Ovary (tissue), 3 donors: ENCODE measurements at regions not wholly inside any gene's neighbourhood (a gene's known extent, or its start where the extent isn't known, plus 50 kb on each side); places are given as distances from the start of the nearest gene placed in this dataset.

ENCODE experiments used
- CTCF ChIP-seq, 3 donors: fragments of 450-650 bp in 2 of 3; fragments of 200-600 bp in 1 of 3; IDR thresholded peaks; one replicate each; pipeline versions ENCODE4 v1.5.1 to v1.8.0; 2016 to 2022; ENCODE audit warnings: antibody characterized with exemption in 3 of 3, mild to moderate bottlenecking in 1 of 3
- EP300 ChIP-seq: sonication (generic); formaldehyde crosslinking; IDR thresholded peaks from one replicate; pipeline ENCODE4 v1.6.1; 2017; ENCODE audit warnings: antibody characterized with exemption
- POLR2A ChIP-seq: fragments of 450-650 bp; IDR thresholded peaks from one replicate; pipeline ENCODE4 v1.6.1; 2017; ENCODE audit warnings: antibody characterized with exemption, mild to moderate bottlenecking, moderate library complexity
- donor health status: DM: no; HTN: no; CAD: no.

DNA sequence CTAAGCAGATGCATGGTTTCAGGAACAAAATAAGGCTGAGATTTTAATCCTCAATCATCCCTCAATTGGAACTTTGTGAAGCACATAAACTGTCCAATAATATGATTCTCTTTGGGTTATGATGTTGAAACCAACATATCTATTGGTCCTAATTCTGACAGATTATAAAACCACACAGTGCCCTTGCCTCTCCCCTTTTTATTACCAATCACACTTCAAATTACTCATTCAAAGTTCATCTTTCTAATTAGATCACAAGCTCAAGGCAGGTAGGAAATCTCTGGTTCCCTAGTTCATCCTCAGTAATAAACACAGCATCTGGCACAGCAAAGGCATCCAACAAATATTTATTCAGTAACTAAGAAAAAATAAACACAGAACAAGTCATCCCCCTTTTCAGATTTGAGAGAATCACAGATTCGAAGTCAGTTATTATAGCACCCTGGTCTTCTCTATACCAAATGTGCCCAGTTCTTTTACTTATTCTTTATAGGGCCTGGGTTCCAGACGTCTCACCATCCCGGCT lies 611.6 kb downstream of the INSC start:
- no peak for TF ChIP-seq CTCF (IDR thresholded peaks at IDR 0.05)
- no peak for TF ChIP-seq POLR2A
- TF ChIP-seq EP300 = no peak
